LNCaP clone FGC (cell line): ENCODE measurements at regions not wholly inside any gene's neighbourhood (a gene's known extent, or its start where the extent isn't known, plus 50 kb on each side); places are given as distances from the start of the nearest gene placed in this dataset.

Source experiments
- DNase-seq: peaks from one replicate; pipeline ENCODE4 v3.0.0-alpha.2; 2011; ENCODE audit warnings: low read depth
- H3K4me3 ChIP-seq: 2 replicates; pipeline ENCODE4 v1.5.1; 2011; ENCODE audit warnings: mild to moderate bottlenecking, low read depth, low read length, control low read depth
- TF ChIP-seq, protein P1 (sequence below): IDR thresholded peaks from 2 replicates; pipeline ENCODE4 v1.5.1; 2012; ENCODE audit warnings: mild to moderate bottlenecking; ENCODE audit not compliant: control insufficient read depth, insufficient read depth; ENCODE audit errors: extremely low read depth

DNA sequence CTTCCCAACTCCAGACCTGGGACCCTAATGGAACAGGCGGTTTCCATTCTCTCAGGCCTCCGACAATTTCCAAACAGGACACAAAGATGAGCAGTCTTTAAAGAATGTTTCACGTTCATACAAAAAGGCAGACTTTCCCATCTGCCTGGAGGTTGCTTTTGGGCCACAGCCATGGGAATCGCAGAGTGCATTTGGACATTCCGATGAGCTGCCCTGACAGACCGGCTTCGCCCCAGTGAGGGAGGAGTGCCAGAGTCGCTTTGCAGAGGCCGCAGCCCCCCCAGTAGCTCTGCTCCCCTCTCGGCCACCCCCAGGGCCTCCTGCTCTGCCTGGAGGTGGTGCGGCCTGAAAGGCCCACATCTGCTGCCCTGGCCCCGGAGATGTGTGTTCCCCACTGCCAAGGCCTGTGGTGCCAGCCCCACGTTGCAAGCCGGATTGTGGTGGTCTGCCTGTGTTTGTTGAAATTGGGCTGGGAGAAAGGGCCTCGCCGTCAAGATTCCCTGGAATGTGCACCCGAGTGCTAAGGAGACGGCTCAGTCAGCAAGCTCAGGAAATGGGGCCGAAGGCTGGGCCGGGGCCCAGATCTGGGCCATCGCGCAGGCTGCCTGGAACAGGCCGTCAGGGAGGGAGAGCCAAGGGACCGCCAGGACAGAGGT, 89.8 kb downstream of the C16orf95 start:
- TF ChIP-seq, protein P1, sequence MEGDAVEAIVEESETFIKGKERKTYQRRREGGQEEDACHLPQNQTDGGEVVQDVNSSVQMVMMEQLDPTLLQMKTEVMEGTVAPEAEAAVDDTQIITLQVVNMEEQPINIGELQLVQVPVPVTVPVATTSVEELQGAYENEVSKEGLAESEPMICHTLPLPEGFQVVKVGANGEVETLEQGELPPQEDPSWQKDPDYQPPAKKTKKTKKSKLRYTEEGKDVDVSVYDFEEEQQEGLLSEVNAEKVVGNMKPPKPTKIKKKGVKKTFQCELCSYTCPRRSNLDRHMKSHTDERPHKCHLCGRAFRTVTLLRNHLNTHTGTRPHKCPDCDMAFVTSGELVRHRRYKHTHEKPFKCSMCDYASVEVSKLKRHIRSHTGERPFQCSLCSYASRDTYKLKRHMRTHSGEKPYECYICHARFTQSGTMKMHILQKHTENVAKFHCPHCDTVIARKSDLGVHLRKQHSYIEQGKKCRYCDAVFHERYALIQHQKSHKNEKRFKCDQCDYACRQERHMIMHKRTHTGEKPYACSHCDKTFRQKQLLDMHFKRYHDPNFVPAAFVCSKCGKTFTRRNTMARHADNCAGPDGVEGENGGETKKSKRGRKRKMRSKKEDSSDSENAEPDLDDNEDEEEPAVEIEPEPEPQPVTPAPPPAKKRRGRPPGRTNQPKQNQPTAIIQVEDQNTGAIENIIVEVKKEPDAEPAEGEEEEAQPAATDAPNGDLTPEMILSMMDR, result no peak
- H3K4me3 ChIP-seq, result no peak overlapping the region
- no peak for DNase-seq

DNA sequence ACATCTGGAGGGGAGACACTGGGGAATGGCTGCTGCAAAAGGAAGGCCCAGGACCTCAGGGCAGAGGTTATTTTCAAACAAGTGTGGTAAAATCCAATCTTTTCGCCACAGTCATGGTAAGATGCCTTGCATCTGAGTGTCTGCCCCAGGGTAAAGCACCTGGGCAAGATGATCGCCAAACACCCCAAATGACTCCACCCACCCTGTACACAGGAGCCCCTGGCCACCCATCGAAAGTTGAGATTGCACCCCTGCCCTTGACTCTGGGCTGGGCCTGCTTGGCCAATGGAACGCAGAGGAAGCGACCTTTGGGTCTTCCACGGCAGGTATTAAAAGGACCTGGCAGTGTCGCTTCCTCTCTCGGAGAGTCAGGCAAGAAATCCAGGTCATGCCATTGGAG, 88.8 kb downstream of the C16orf95 start:
- TF ChIP-seq, protein P1, result no peak
- DNase-seq, result no peak
- no peak overlapping the region for H3K4me3 ChIP-seq

DNA sequence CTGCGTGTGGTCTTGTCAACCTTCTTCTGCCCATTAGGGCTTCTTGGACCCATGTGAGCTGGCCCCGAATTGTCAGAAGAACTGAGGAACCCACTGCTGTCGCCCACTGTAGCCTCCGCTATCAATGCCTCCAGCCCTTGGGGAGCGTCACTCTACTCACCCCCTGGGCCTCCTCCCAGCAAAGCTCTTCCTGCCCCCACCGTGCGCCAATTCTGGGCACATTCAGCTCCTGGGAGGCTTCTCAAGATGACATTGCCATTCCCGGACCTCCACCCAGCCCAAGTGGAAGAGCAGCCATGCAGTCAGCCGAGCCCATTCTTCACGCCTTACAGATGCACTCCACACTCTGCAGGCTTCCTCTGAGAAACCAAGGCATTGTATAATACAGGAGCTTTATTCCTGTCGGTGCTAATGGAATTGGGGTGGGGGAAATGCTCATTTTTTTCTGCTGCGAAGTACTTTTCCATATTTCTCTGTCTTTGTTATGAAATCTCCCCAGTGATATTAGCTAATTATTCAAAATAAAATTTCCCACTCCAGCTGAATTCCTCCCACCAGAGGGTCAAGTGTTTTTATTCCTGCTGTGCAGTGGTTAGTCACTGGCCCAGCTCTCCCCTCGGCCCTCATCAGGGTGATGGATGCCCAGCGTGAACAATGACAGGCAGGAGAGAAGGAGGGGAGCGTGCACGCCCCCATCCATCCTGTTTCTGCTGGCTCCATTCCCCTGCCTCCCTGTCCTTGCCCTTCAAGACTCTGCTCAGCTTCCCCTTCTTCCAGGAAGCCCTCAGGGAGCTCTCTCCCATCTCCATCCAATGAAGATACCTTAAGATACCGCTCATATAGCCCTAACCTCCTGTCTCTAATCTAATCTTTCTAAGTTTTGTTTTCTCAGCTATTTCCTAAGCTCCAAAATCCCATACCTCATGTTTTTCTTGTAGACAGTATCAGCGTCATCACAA, 87.7 kb downstream of the C16orf95 start:
- H3K4me3 ChIP-seq, result no peak overlapping the region
- no peak for DNase-seq
- TF ChIP-seq, protein P1, result no peak

DNA sequence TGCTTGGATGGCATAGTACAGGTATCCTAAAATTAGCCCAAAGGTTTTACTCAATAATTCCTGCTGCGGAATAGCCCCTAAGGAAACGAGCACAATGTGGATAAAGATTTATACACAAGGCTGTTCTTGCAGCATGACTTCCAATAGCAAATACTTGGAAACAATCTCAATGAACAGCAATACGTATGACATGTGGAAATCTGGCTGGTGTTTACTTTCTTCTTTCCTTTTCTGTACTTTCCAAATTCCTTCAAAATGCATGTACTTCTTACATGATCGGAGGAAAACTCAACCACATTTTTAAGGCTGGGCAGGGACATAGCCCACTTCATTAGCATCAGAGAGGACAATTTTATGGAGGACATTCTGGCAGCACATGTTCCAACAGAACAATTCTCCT, 86.6 kb downstream of the C16orf95 start:
- DNase-seq, result no peak
- H3K4me3 ChIP-seq, result no peak overlapping the region
- TF ChIP-seq, protein P1, result no peak

DNA sequence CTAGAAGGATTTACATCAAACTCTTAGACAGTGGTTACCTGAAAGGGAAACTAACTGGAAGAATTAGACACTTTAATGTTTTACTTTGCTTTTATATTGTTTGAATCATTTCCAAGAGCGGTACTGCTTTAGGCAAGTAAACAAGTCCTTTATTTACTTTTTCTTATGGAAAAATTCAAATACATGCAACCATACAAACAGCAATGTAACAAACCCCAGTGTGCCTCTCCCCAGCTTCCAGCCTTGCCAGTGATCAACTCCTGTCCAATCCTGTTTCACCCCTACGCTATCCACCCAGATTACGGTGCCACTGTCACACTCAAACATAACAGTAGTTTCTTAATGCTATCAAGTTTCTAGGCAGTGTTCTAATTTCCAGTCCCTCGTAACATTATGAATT, 85.9 kb downstream of the C16orf95 start:
- DNase-seq, result peak; percentile 34
- TF ChIP-seq, protein P1, result no peak
- H3K4me3 ChIP-seq, result no peak overlapping the region

DNA sequence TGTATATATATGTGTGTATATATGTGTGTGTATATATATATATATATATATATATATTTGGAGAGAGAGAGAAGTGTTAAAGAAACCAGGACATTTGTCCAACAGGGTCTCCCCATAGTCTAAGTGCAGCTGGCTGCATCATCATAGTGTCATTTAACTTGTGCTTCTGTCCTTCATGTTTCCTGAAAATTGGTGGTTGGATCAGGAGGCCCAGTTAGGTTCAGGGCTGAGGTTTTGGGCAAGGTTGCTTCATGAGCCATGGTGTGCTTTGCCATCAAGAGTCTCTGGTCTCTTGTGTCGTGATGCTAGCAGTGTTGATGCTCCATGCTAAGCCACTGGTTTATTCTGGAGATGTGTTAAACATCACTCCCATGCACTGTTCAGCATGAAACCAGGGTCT, 85.3 kb downstream of the C16orf95 start:
- TF ChIP-seq, protein P1, result no peak
- no peak for DNase-seq
- no peak overlapping the region for H3K4me3 ChIP-seq
